SK-N-SH treated with all-trans-retinoic acid at 6 μM for 48 hours (cell line): ENCODE measurements at regions not wholly inside any gene's neighbourhood (a gene's known extent, or its start where the extent isn't known, plus 50 kb on each side); places are given as distances from the start of the nearest gene placed in this dataset.
A peak's percentile ranks its signal among the peaks of the same experiment; 100 is the strongest.

ENCODE experiments used
- ATAC-seq: fragments of 200-7000 bp; cut with Tn5 transposase; 3 replicates; pipeline ENCODE4 v1.9.1; 2020; ENCODE audit warnings: mild to moderate bottlenecking, moderate library complexity
- ARNTL ChIP-seq: fragments of 450-650 bp; formaldehyde crosslinking; IDR thresholded peaks from 2 replicates; pipeline ENCODE4 v1.5.0; 2020; ENCODE audit warnings: low read depth, mild to moderate bottlenecking, moderate library complexity, borderline replicate concordance
- BACH2 ChIP-seq: fragments of 250-450 bp; sonication (Bioruptor Pico); IDR thresholded peaks from 2 replicates; pipeline ENCODE4 v1.9.0; 2021; ENCODE audit warnings: mild to moderate bottlenecking, borderline replicate concordance
- CSDC2 ChIP-seq: fragments of 250-450 bp; sonication (Bioruptor Pico); IDR thresholded peaks from 2 replicates; pipeline ENCODE4 v1.5.0; 2020; ENCODE audit warnings: mild to moderate bottlenecking, moderate library complexity
- CSRNP3 ChIP-seq: fragments of 250-450 bp; sonication (Bioruptor Pico); IDR thresholded peaks from 2 replicates; pipeline ENCODE4 v1.5.1; 2021; ENCODE audit warnings: mild to moderate bottlenecking, moderate library complexity
- ESRRG ChIP-seq: fragments of 250-450 bp; sonication (Bioruptor Pico); IDR thresholded peaks from 2 replicates; pipeline ENCODE4 v1.6.1; 2021; ENCODE audit warnings: mild to moderate bottlenecking
- GLIS3 ChIP-seq: fragments of 250-450 bp; sonication (Bioruptor Pico); IDR thresholded peaks from 2 replicates; pipeline ENCODE4 v1.5.0; 2020; ENCODE audit warnings: mild to moderate bottlenecking, moderate library complexity
- ISL1 ChIP-seq: fragments of 250-450 bp; sonication (Bioruptor Pico); IDR thresholded peaks from 2 replicates; pipeline ENCODE4 v2.1.2; 2022; ENCODE audit warnings: mild to moderate bottlenecking, moderate library complexity
- OSR1 ChIP-seq: fragments of 250-450 bp; sonication (Bioruptor Pico); IDR thresholded peaks from 2 replicates; pipeline ENCODE4 v1.8.0; 2022; ENCODE audit warnings: moderate library complexity, mild to moderate bottlenecking, inconsistent platforms
- POU6F1 ChIP-seq: fragments of 250-450 bp; sonication (Bioruptor Pico); IDR thresholded peaks from 2 replicates; pipeline ENCODE4 v1.8.0; 2021; ENCODE audit warnings: low read depth, mild to moderate bottlenecking, moderate library complexity, borderline replicate concordance
- PPARA ChIP-seq: fragments of 250-450 bp; sonication (Bioruptor Pico); IDR thresholded peaks from 2 replicates; pipeline ENCODE4 v1.5.0; 2020; ENCODE audit warnings: mild to moderate bottlenecking, borderline replicate concordance
- RARB ChIP-seq: fragments of 250-450 bp; sonication (Bioruptor Pico); IDR thresholded peaks from 2 replicates; pipeline ENCODE4 v1.8.0; 2021; ENCODE audit warnings: mild to moderate bottlenecking, moderate library complexity
- SNAI2 ChIP-seq: fragments of 250-450 bp; sonication (Bioruptor Pico); IDR thresholded peaks from 2 replicates; pipeline ENCODE4 v1.5.0; 2020; ENCODE audit warnings: mild to moderate bottlenecking, moderate library complexity
- TCF4 ChIP-seq: fragments of 250-450 bp; sonication (Bioruptor Pico); IDR thresholded peaks from 2 replicates; pipeline ENCODE4 v1.8.0; 2021; ENCODE audit warnings: mild to moderate bottlenecking, moderate library complexity, borderline replicate concordance
- TOX ChIP-seq: fragments of 250-450 bp; sonication (Bioruptor Pico); IDR thresholded peaks from 2 replicates; pipeline ENCODE4 v1.8.0; 2021; ENCODE audit warnings: mild to moderate bottlenecking, moderate library complexity, borderline replicate concordance
- ZC3H10 ChIP-seq: fragments of 250-450 bp; sonication (Bioruptor Pico); IDR thresholded peaks from 2 replicates; pipeline ENCODE4 v1.5.1; 2021; ENCODE audit warnings: mild to moderate bottlenecking, moderate library complexity
- ZFP3 ChIP-seq: fragments of 250-450 bp; sonication (Bioruptor Pico); IDR thresholded peaks from 2 replicates; pipeline ENCODE4 v1.5.0; 2020; ENCODE audit warnings: mild to moderate bottlenecking, moderate library complexity
- ZFP30 ChIP-seq: fragments of 450-650 bp; formaldehyde crosslinking; IDR thresholded peaks from 2 replicates; pipeline ENCODE4 v1.5.0; 2022; ENCODE audit warnings: mild to moderate bottlenecking, moderate library complexity
- ZNF565 ChIP-seq: fragments of 450-650 bp; formaldehyde crosslinking; conservative IDR thresholded peaks from 2 replicates; pipeline ENCODE4 v1.5.0; 2020; ENCODE audit warnings: low read depth, mild to moderate bottlenecking, moderate library complexity
- ZNF70 ChIP-seq: fragments of 450-650 bp; formaldehyde crosslinking; IDR thresholded peaks from 2 replicates; pipeline ENCODE4 v1.5.0; 2020; ENCODE audit warnings: mild to moderate bottlenecking, moderate library complexity
- ZNF8 ChIP-seq: fragments of 450-650 bp; formaldehyde crosslinking; IDR thresholded peaks from 2 replicates; pipeline ENCODE4 v1.5.0; 2020; ENCODE audit warnings: mild to moderate bottlenecking, moderate library complexity
- TF ChIP-seq, protein P1 (sequence below): fragments of 250-450 bp; sonication (Bioruptor Pico); IDR thresholded peaks from 2 replicates; pipeline ENCODE4 v1.5.1; 2020; ENCODE audit warnings: low read depth, mild to moderate bottlenecking, moderate library complexity
- TF ChIP-seq, protein P2 (sequence below): fragments of 250-450 bp; sonication (Bioruptor Pico); IDR thresholded peaks from 2 replicates; pipeline ENCODE4 v1.8.0; 2020; ENCODE audit warnings: mild to moderate bottlenecking, moderate library complexity, borderline replicate concordance

GRCh38 chr3:176958560-176958959, 238.7 kb downstream of the TBL1XR1 start (continued):
- TF ChIP-seq, protein P1, sequence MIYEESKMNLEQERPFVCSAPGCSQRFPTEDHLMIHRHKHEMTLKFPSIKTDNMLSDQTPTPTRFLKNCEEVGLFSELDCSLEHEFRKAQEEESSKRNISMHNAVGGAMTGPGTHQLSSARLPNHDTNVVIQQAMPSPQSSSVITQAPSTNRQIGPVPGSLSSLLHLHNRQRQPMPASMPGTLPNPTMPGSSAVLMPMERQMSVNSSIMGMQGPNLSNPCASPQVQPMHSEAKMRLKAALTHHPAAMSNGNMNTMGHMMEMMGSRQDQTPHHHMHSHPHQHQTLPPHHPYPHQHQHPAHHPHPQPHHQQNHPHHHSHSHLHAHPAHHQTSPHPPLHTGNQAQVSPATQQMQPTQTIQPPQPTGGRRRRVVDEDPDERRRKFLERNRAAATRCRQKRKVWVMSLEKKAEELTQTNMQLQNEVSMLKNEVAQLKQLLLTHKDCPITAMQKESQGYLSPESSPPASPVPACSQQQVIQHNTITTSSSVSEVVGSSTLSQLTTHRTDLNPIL (CRISPR knock-in tag), result no peak
- TF ChIP-seq ZNF565 (CRISPR knock-in tag) (no peak), CSDC2 (CRISPR knock-in tag) (no peak), ARNTL (CRISPR knock-in tag) (no peak), ZC3H10 (no peak), BACH2 (no peak), ZNF70 (CRISPR knock-in tag) (no peak), ISL1 (CRISPR knock-in tag) (no peak), ZFP3 (CRISPR knock-in tag) (no peak)

DNA sequence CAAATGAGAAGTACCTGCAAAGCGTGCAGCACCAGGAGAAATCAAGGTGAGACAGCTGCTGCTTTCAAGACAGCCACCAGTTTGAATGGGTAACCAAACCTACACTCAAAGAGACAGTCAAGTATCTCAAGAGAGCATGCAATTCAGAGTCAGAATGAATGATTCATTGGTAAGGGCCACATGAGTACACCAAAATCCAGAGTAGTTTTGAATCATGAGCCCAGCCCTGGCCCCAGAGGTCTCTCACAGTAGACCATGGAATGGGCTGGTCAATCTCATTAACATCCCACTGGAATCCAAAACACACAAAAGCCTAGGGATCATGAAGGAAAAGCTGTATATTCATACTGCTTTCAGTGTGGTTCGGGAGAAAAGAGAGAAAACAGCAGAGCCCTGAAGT, 242.8 kb downstream of the TBL1XR1 start:
- ATAC-seq, result no peak
- no peak for TF ChIP-seq BACH2
- TF ChIP-seq GLIS3, result no peak
- no peak for TF ChIP-seq CSRNP3 (CRISPR knock-in tag)
- no peak for TF ChIP-seq ZNF70 (CRISPR knock-in tag)
- TF ChIP-seq TOX (CRISPR knock-in tag), result no peak
- TF ChIP-seq ZNF8, result no peak
- no peak for TF ChIP-seq OSR1 (CRISPR knock-in tag)
- no peak for TF ChIP-seq ISL1 (CRISPR knock-in tag)
- TF ChIP-seq SNAI2 (CRISPR knock-in tag), result no peak
- TF ChIP-seq PPARA (CRISPR knock-in tag), result no peak
- TF ChIP-seq TCF4 (CRISPR knock-in tag), result no peak
- no peak for TF ChIP-seq RARB
- no peak for TF ChIP-seq ZFP30
- no peak for TF ChIP-seq CSDC2 (CRISPR knock-in tag)
- TF ChIP-seq, protein P2, sequence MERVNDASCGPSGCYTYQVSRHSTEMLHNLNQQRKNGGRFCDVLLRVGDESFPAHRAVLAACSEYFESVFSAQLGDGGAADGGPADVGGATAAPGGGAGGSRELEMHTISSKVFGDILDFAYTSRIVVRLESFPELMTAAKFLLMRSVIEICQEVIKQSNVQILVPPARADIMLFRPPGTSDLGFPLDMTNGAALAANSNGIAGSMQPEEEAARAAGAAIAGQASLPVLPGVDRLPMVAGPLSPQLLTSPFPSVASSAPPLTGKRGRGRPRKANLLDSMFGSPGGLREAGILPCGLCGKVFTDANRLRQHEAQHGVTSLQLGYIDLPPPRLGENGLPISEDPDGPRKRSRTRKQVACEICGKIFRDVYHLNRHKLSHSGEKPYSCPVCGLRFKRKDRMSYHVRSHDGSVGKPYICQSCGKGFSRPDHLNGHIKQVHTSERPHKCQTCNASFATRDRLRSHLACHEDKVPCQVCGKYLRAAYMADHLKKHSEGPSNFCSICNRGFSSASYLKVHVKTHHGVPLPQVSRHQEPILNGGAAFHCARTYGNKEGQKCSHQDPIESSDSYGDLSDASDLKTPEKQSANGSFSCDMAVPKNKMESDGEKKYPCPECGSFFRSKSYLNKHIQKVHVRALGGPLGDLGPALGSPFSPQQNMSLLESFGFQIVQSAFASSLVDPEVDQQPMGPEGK (CRISPR knock-in tag), result no peak
- no peak for TF ChIP-seq ZC3H10

- ATAC-seq, result peak; percentile 21; the same call in 1 of the 3 replicates
- TF ChIP-seq ISL1 (CRISPR knock-in tag) (peak; percentile 82), RARB (no peak)
Observed at GRCh38 chr3:176953106-176954060, 243.9 kb downstream of the TBL1XR1 start.

DNA sequence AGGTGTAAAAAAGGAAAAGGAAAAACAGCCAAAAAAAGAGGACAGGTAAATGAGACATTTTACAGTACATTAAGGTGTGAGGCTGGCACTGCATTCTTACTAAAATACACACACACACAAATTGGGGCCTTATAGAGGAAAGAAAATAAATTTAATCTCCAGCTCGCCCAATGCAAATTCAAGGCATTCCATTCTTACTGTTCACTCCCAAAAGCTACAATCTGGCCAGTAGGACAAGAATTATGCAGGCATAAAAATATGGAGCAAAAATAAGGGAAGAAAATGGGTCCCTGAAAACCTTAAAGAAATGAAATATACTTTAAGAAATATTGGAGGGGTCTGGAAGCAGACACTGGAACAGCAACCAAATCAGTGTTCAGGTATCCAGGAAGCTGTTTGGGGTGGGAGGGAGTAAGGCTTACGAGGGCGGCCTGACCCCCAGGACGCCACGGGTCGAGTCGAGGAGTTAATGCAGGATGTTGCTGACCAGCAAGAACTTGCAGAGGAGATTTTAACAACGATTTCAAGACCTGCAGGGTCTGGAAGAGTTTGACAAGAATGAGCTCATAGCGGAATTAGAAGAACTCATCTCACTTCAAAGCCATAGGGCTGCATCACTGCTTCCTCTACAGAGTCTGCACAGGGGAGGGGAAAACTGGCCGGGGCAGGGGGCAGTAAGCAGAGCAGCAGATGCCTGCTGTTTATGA, 245.5 kb downstream of the TBL1XR1 start:
- TF ChIP-seq ZNF70 (CRISPR knock-in tag) (no peak), POU6F1 (CRISPR knock-in tag) (no peak), CSRNP3 (CRISPR knock-in tag) (no peak), RARB (no peak), ZFP3 (CRISPR knock-in tag) (no peak), ZFP30 (no peak), ARNTL (CRISPR knock-in tag) (no peak), ESRRG (CRISPR knock-in tag) (no peak)
- no peak for ATAC-seq
